ENCODE measurements at regions not wholly inside any gene's neighbourhood (a gene's known extent, or its start where the extent isn't known, plus 50 kb on each side); places are given as distances from the start of the nearest gene placed in this dataset.
"Not testable (repeated sequence)": the region's sequence is repeated elsewhere in the genome, so short reads cannot be mapped to it uniquely, and the experiment has no call there.

- Histone ChIP-seq H3K9me3 (no peaks in the 10 kb centered on the region), H3K9ac (no peak overlapping the region), H3K4me3 (no peak overlapping the region), H3K27ac (no peak overlapping the region), H3K4me1 (no peaks in the 10 kb centered on the region), H3K27me3 (no peaks in the 10 kb centered on the region), H3K36me3 (no peaks in the 10 kb centered on the region), H4K20me1 (no peaks in the 10 kb centered on the region), H3K4me2 (no peak overlapping the region)
- TF ChIP-seq Cebpa-rat (IDR thresholded peaks at IDR 0.05): no peak
These were observed 351.2 kb upstream of the DLGAP1 start for GRCh38 chr18:4806331-4806730.

DNA sequence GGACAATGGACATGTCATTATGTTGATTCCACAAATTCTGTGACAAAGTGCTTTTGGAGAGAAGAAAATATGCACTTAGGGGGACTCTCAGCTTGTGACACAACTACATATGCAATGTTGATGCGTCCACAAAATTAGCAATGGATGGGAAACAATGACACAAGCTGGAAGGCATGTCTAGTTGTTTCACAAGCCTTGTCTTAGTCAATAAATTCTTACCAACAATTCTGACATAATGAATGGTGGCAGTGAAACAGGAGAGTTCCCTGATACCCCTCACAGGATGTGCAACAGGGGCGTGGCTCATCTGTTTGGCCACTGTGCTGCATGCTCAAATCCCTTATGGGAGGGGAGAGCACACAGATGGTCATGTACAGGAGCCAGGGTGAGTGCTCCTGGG lies 347.2 kb upstream of the DLGAP1 start:
- Histone ChIP-seq H3K9ac (no peak overlapping the region), H3K36me3 (no peaks in the 10 kb centered on the region), H3K27ac (no peak overlapping the region), H3K4me2 (no peak overlapping the region), H3K4me1 (no peaks in the 10 kb centered on the region), H3K4me3 (no peak overlapping the region), H4K20me1 (no peaks in the 10 kb centered on the region), H3K27me3 (no peaks in the 10 kb centered on the region), H3K9me3 (no peaks in the 10 kb centered on the region)
- no peak for TF ChIP-seq Cebpa-rat (IDR thresholded peaks at IDR 0.05)

GRCh38 chr18:4801151-4801550 lies 346.0 kb upstream of the DLGAP1 start:
- no peaks in the 10 kb centered on the region for H3K4me1 ChIP-seq
- no peaks in the 10 kb centered on the region for H3K36me3 ChIP-seq
- no peaks in the 10 kb centered on the region for H3K9me3 ChIP-seq
- H3K4me3 ChIP-seq: no peak overlapping the region
- no peak overlapping the region for H3K27ac ChIP-seq
- no peaks in the 10 kb centered on the region for H3K27me3 ChIP-seq
- TF ChIP-seq Cebpa-rat (IDR thresholded peaks at IDR 0.05): no peak
- no peak overlapping the region for H3K9ac ChIP-seq
- no peaks in the 10 kb centered on the region for H4K20me1 ChIP-seq
- H3K4me2 ChIP-seq: no peak overlapping the region

- H3K4me1 ChIP-seq: no peaks in the 10 kb centered on the region
- H4K20me1 ChIP-seq: no peaks in the 10 kb centered on the region
- no peaks in the 10 kb centered on the region for H3K27me3 ChIP-seq
- no peak for TF ChIP-seq Cebpa-rat (IDR thresholded peaks at IDR 0.05)
- H3K4me3 ChIP-seq: no peak overlapping the region
- H3K9me3 ChIP-seq: no peaks in the 10 kb centered on the region
- H3K36me3 ChIP-seq: no peaks in the 10 kb centered on the region
- no peak overlapping the region for H3K4me2 ChIP-seq
- no peak overlapping the region for H3K9ac ChIP-seq
- no peak overlapping the region for H3K27ac ChIP-seq
These were observed 342.0 kb upstream of the DLGAP1 start for GRCh38 chr18:4797002-4797685.

DNA sequence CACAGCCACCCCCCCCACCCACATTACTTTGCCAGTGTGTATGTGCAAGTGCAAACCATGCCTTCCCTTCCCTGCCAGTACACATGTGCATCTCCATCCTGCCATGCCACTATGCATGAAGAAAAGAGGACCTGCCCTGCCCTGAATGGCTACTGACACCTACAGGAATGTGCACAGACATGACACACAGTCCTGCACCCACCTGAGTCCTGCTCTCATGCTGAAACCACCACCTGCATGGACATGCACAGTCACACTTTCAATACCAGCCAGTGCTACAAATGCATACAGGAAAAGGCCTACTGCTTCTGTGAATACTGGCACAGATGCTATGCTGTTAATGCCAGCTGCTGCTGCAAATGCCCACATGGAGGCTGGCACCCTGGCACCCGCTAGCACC lies 334.4 kb upstream of the DLGAP1 start:
- Histone ChIP-seq H3K9me3 (no peaks in the 10 kb centered on the region), H3K4me1 (no peaks in the 10 kb centered on the region), H3K36me3 (no peaks in the 10 kb centered on the region), H3K4me3 (no peak overlapping the region), H3K27ac (no peak overlapping the region), H3K27me3 (no peaks in the 10 kb centered on the region), H3K4me2 (no peak overlapping the region), H4K20me1 (no peaks in the 10 kb centered on the region), H3K9ac (no peak overlapping the region)
- TF ChIP-seq Cebpa-rat (IDR thresholded peaks at IDR 0.05): no peak

DNA sequence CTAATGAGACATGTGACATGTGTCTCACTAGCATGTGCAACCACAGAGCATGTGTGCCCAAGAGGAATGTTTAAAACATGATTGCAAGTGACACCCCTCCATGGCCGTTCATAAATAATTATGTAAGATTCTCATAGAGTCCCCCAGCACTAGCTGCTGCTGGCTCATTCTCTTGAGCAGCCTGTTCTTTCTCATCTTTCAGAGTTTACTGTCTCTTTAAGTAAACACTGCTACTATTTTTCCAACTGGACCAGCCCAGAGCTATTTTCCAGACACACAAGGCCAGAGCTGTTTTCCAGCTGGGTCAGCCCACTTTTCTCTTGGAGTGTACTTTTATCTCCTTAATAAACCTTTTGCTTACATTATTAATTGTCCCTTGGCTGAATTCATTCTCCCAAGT lies 326.8 kb upstream of the DLGAP1 start:
- Histone ChIP-seq H3K4me2 (no peak overlapping the region), H3K27me3 (no peaks in the 10 kb centered on the region), H3K4me1 (no peaks in the 10 kb centered on the region), H3K9me3 (no peaks in the 10 kb centered on the region), H4K20me1 (no peaks in the 10 kb centered on the region), H3K36me3 (no peaks in the 10 kb centered on the region), H3K9ac (no peak overlapping the region), H3K4me3 (no peak overlapping the region), H3K27ac (no peak overlapping the region)
- no peak for TF ChIP-seq Cebpa-rat (IDR thresholded peaks at IDR 0.05)

- H3K36me3 ChIP-seq: no peaks in the 10 kb centered on the region
- no peak for TF ChIP-seq Cebpa-rat (IDR thresholded peaks at IDR 0.05)
- H3K27ac ChIP-seq: no peak overlapping the region
- H4K20me1 ChIP-seq: no peaks in the 10 kb centered on the region
- H3K4me2 ChIP-seq: no peak overlapping the region
- no peak overlapping the region for H3K9ac ChIP-seq
- no peaks in the 10 kb centered on the region for H3K9me3 ChIP-seq
- H3K4me3 ChIP-seq: no peak overlapping the region
- H3K27me3 ChIP-seq: no peaks in the 10 kb centered on the region
- H3K4me1 ChIP-seq: no peaks in the 10 kb centered on the region
These were observed 310.3 kb upstream of the DLGAP1 start for GRCh38 chr18:4765401-4765800.

- Histone ChIP-seq H3K27ac (no peak overlapping the region), H3K4me2 (no peak overlapping the region), H4K20me1 (no peaks in the 10 kb centered on the region), H3K4me1 (no peaks in the 10 kb centered on the region), H3K4me3 (no peak overlapping the region), H3K9ac (no peak overlapping the region), H3K36me3 (no peaks in the 10 kb centered on the region), H3K9me3 (no peaks in the 10 kb centered on the region), H3K27me3 (no peaks in the 10 kb centered on the region)
- TF ChIP-seq Cebpa-rat (IDR thresholded peaks at IDR 0.05): no peak
These were observed 307.2 kb upstream of the DLGAP1 start for GRCh38 chr18:4762330-4762729.

- no peak overlapping the region for H3K4me3 ChIP-seq
- no peaks in the 10 kb centered on the region for H4K20me1 ChIP-seq
- H3K9me3 ChIP-seq: no peaks in the 10 kb centered on the region
- no peak for TF ChIP-seq Cebpa-rat (IDR thresholded peaks at IDR 0.05)
- no peak overlapping the region for H3K9ac ChIP-seq
- H3K36me3 ChIP-seq: no peaks in the 10 kb centered on the region
- no peak overlapping the region for H3K27ac ChIP-seq
- H3K27me3 ChIP-seq: no peaks in the 10 kb centered on the region
- H3K4me1 ChIP-seq: no peaks in the 10 kb centered on the region
- no peak overlapping the region for H3K4me2 ChIP-seq
These were observed 303.9 kb upstream of the DLGAP1 start for GRCh38 chr18:4758980-4759379.

- H3K27me3 ChIP-seq: no peaks in the 10 kb centered on the region
- H3K9ac ChIP-seq: no peak overlapping the region
- no peak overlapping the region for H3K27ac ChIP-seq
- no peak overlapping the region for H3K4me2 ChIP-seq
- no peaks in the 10 kb centered on the region for H4K20me1 ChIP-seq
- peaks cover 6% of the 10 kb centered on the region; the same call in 1 of the 2 replicates for H3K9me3 ChIP-seq
- no peak for TF ChIP-seq Cebpa-rat (IDR thresholded peaks at IDR 0.05)
- H3K4me1 ChIP-seq: no peaks in the 10 kb centered on the region
- no peaks in the 10 kb centered on the region for H3K36me3 ChIP-seq
- H3K4me3 ChIP-seq: no peak overlapping the region
These were observed 300.7 kb upstream of the DLGAP1 start for GRCh38 chr18:4755848-4756247.

GRCh38 chr18:4753151-4753550 lies 298.0 kb upstream of the DLGAP1 start:
- not testable (repeated sequence) for H3K4me1 ChIP-seq, H3K9ac ChIP-seq, H3K27me3 ChIP-seq, H3K4me3 ChIP-seq, H4K20me1 ChIP-seq, H3K4me2 ChIP-seq, H3K36me3 ChIP-seq, H3K27ac ChIP-seq, H3K9me3 ChIP-seq

All from BLaER1 (cell line).